ENCODE measurements at regions not wholly inside any gene's neighbourhood (a gene's known extent, or its start where the extent isn't known, plus 50 kb on each side); places are given as distances from the start of the nearest gene placed in this dataset.

GRCh38 chr2:226378753-226379705 is 420.6 kb downstream of the IRS1 start:
- Histone ChIP-seq H3K27ac (ENCODE audit: low read depth, low read length, poor library complexity, severe bottlenecking) (no peak overlapping the region), H3K4me1 (ENCODE audit: insufficient read depth, low read length, severe bottlenecking) (no peaks in the 10 kb centered on the region), H3K9me3 (ENCODE audit: low read length) (no peaks in the 10 kb centered on the region), H3K36me3 (ENCODE audit: insufficient read depth, low read length) (no peaks in the 10 kb centered on the region), H3K4me2 (ENCODE audit: low read length) (no peak overlapping the region), H3F3A (ENCODE audit: insufficient read depth, low read length) (no peaks in the 10 kb centered on the region), H2AFZ (ENCODE audit: low read length) (no peak overlapping the region), H3K9ac (ENCODE audit: low read length) (no peak overlapping the region), H3K9me2 (ENCODE audit: low read depth, low read length) (no peaks in the 10 kb centered on the region), H3K79me2 (ENCODE audit: insufficient read depth, low read length) (no peaks in the 10 kb centered on the region), H3K4me3 (ENCODE audit: low read depth, low read length, poor library complexity, severe bottlenecking) (no peak overlapping the region), H3K27me3 (ENCODE audit: insufficient read depth, low read length) (no peaks in the 10 kb centered on the region), H4K20me1 (ENCODE audit: insufficient read depth, low read length) (no peaks in the 10 kb centered on the region)
- TF ChIP-seq CTCF (IDR thresholded peaks at IDR 0.05; ENCODE audit: low read length) (no peak), EZH2 (IDR thresholded peaks at IDR 0.05; ENCODE audit: borderline replicate concordance, low read length) (no peak)

GRCh38 chr2:226376516-226377180 is 423.0 kb downstream of the IRS1 start:
- Histone ChIP-seq H3K9ac (ENCODE audit: low read length) (no peak overlapping the region), H2AFZ (ENCODE audit: low read length) (no peak overlapping the region), H3F3A (ENCODE audit: insufficient read depth, low read length) (no peaks in the 10 kb centered on the region), H3K9me2 (ENCODE audit: low read depth, low read length) (no peaks in the 10 kb centered on the region), H3K4me2 (ENCODE audit: low read length) (no peak overlapping the region), H3K9me3 (ENCODE audit: low read length) (no peaks in the 10 kb centered on the region), H4K20me1 (ENCODE audit: insufficient read depth, low read length) (no peaks in the 10 kb centered on the region), H3K27ac (ENCODE audit: low read depth, low read length, poor library complexity, severe bottlenecking) (no peak overlapping the region), H3K36me3 (ENCODE audit: insufficient read depth, low read length) (no peaks in the 10 kb centered on the region), H3K4me3 (ENCODE audit: low read depth, low read length, poor library complexity, severe bottlenecking) (no peak overlapping the region), H3K4me1 (ENCODE audit: insufficient read depth, low read length, severe bottlenecking) (no peaks in the 10 kb centered on the region), H3K79me2 (ENCODE audit: insufficient read depth, low read length) (no peaks in the 10 kb centered on the region), H3K27me3 (ENCODE audit: insufficient read depth, low read length) (no peaks in the 10 kb centered on the region)
- TF ChIP-seq CTCF (IDR thresholded peaks at IDR 0.05; ENCODE audit: low read length) (no peak), EZH2 (IDR thresholded peaks at IDR 0.05; ENCODE audit: borderline replicate concordance, low read length) (no peak)

- Histone ChIP-seq H3K9ac (ENCODE audit: low read length) (no peak overlapping the region), H3F3A (ENCODE audit: insufficient read depth, low read length) (no peaks in the 10 kb centered on the region), H3K9me3 (ENCODE audit: low read length) (no peaks in the 10 kb centered on the region), H3K9me2 (ENCODE audit: low read depth, low read length) (no peaks in the 10 kb centered on the region), H3K36me3 (ENCODE audit: insufficient read depth, low read length) (no peaks in the 10 kb centered on the region), H3K4me2 (ENCODE audit: low read length) (no peak overlapping the region), H2AFZ (ENCODE audit: low read length) (no peak overlapping the region), H3K27ac (ENCODE audit: low read depth, low read length, poor library complexity, severe bottlenecking) (no peak overlapping the region), H4K20me1 (ENCODE audit: insufficient read depth, low read length) (no peaks in the 10 kb centered on the region), H3K79me2 (ENCODE audit: insufficient read depth, low read length) (no peaks in the 10 kb centered on the region), H3K4me3 (ENCODE audit: low read depth, low read length, poor library complexity, severe bottlenecking) (no peak overlapping the region), H3K4me1 (ENCODE audit: insufficient read depth, low read length, severe bottlenecking) (no peaks in the 10 kb centered on the region), H3K27me3 (ENCODE audit: insufficient read depth, low read length) (no peaks in the 10 kb centered on the region)
- TF ChIP-seq CTCF (IDR thresholded peaks at IDR 0.05; ENCODE audit: low read length): no peak
- TF ChIP-seq EZH2 (IDR thresholded peaks at IDR 0.05; ENCODE audit: borderline replicate concordance, low read length): no peak
Observed at GRCh38 chr2:226366920-226367319, 432.7 kb downstream of the IRS1 start.

Data from OCI-LY1 (cell line).